ENCODE measurements at regions not wholly inside any gene's neighbourhood (a gene's known extent, or its start where the extent isn't known, plus 50 kb on each side); places are given as distances from the start of the nearest gene placed in this dataset.

DNA sequence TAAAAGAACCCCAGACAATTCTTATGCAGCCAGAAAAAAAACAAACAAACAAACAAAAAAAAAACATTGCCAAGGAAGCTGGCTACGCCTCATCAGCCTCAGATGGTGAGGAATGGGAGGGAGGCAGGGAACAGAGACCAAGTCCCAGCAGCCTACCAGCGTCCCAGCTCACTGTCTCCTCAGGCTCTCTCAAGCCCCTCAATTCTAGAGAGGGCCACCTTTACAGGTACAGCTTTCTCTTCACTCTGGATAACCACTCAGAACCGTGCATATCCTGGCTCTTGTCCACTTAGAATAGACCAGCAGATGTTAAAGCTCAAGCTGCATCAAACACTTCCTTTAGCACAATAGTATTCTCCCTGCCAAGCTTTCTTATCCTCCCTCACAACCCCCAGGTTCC, 263.1 kb upstream of the CHAC2 start:
- Histone ChIP-seq H3K4me1 (ENCODE audit: insufficient read depth) (peaks cover 14% of the 10 kb centered on the region; the same call in 1 of the 2 replicates), H3F3A (replicated peaks; ENCODE audit: low read depth) (no peaks in the 10 kb centered on the region), H3K27ac (ENCODE audit: low read depth) (no peak overlapping the region), H3K4me2 (peak overlapping the region; percentile 8; the same call in 1 of the 2 replicates), H3K9me2 (ENCODE audit: insufficient read depth) (no peaks in the 10 kb centered on the region), H3K79me2 (replicated peaks; ENCODE audit: insufficient read depth) (no peaks in the 10 kb centered on the region), H4K20me1 (replicated peaks; ENCODE audit: insufficient read depth) (no peaks in the 10 kb centered on the region), H3K27me3 (ENCODE audit: insufficient read depth) (no peaks in the 10 kb centered on the region), H3K36me3 (ENCODE audit: insufficient read depth) (no peaks in the 10 kb centered on the region), H2AFZ (no peak overlapping the region), H3K4me3 (no peak overlapping the region)
- TF ChIP-seq, protein P1, sequence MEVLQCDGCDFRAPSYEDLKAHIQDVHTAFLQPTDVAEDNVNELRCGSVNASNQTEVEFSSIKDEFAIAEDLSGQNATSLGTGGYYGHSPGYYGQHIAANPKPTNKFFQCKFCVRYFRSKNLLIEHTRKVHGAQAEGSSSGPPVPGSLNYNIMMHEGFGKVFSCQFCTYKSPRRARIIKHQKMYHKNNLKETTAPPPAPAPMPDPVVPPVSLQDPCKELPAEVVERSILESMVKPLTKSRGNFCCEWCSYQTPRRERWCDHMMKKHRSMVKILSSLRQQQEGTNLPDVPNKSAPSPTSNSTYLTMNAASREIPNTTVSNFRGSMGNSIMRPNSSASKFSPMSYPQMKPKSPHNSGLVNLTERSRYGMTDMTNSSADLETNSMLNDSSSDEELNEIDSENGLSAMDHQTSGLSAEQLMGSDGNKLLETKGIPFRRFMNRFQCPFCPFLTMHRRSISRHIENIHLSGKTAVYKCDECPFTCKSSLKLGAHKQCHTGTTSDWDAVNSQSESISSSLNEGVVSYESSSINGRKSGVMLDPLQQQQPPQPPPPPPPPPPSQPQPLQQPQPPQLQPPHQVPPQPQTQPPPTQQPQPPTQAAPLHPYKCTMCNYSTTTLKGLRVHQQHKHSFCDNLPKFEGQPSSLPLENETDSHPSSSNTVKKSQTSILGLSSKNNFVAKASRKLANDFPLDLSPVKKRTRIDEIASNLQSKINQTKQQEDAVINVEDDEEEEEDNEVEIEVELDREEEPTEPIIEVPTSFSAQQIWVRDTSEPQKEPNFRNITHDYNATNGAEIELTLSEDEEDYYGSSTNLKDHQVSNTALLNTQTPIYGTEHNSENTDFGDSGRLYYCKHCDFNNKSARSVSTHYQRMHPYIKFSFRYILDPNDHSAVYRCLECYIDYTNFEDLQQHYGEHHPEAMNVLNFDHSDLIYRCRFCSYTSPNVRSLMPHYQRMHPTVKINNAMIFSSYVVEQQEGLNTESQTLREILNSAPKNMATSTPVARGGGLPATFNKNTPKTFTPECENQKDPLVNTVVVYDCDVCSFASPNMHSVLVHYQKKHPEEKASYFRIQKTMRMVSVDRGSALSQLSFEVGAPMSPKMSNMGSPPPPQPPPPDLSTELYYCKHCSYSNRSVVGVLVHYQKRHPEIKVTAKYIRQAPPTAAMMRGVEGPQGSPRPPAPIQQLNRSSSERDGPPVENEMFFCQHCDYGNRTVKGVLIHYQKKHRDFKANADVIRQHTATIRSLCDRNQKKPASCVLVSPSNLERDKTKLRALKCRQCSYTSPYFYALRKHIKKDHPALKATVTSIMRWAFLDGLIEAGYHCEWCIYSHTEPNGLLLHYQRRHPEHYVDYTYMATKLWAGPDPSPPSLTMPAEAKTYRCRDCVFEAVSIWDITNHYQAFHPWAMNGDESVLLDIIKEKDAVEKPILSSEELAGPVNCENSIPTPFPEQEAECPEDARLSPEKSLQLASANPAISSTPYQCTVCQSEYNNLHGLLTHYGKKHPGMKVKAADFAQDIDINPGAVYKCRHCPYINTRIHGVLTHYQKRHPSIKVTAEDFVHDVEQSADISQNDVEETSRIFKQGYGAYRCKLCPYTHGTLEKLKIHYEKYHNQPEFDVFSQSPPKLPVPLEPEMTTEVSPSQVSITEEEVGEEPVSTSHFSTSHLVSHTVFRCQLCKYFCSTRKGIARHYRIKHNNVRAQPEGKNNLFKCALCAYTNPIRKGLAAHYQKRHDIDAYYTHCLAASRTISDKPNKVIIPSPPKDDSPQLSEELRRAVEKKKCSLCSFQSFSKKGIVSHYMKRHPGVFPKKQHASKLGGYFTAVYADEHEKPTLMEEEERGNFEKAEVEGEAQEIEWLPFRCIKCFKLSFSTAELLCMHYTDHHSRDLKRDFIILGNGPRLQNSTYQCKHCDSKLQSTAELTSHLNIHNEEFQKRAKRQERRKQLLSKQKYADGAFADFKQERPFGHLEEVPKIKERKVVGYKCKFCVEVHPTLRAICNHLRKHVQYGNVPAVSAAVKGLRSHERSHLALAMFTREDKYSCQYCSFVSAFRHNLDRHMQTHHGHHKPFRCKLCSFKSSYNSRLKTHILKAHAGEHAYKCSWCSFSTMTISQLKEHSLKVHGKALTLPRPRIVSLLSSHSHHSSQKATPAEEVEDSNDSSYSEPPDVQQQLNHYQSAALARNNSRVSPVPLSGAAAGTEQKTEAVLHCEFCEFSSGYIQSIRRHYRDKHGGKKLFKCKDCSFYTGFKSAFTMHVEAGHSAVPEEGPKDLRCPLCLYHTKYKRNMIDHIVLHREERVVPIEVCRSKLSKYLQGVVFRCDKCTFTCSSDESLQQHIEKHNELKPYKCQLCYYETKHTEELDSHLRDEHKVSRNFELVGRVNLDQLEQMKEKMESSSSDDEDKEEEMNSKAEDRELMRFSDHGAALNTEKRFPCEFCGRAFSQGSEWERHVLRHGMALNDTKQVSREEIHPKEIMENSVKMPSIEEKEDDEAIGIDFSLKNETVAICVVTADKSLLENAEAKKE (CRISPR knock-in tag; IDR thresholded peaks at IDR 0.05): no peak
- TF ChIP-seq, protein P2, sequence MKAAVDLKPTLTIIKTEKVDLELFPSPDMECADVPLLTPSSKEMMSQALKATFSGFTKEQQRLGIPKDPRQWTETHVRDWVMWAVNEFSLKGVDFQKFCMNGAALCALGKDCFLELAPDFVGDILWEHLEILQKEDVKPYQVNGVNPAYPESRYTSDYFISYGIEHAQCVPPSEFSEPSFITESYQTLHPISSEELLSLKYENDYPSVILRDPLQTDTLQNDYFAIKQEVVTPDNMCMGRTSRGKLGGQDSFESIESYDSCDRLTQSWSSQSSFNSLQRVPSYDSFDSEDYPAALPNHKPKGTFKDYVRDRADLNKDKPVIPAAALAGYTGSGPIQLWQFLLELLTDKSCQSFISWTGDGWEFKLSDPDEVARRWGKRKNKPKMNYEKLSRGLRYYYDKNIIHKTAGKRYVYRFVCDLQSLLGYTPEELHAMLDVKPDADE (IDR thresholded peaks at IDR 0.05): no peak
- TF ChIP-seq, protein P3, sequence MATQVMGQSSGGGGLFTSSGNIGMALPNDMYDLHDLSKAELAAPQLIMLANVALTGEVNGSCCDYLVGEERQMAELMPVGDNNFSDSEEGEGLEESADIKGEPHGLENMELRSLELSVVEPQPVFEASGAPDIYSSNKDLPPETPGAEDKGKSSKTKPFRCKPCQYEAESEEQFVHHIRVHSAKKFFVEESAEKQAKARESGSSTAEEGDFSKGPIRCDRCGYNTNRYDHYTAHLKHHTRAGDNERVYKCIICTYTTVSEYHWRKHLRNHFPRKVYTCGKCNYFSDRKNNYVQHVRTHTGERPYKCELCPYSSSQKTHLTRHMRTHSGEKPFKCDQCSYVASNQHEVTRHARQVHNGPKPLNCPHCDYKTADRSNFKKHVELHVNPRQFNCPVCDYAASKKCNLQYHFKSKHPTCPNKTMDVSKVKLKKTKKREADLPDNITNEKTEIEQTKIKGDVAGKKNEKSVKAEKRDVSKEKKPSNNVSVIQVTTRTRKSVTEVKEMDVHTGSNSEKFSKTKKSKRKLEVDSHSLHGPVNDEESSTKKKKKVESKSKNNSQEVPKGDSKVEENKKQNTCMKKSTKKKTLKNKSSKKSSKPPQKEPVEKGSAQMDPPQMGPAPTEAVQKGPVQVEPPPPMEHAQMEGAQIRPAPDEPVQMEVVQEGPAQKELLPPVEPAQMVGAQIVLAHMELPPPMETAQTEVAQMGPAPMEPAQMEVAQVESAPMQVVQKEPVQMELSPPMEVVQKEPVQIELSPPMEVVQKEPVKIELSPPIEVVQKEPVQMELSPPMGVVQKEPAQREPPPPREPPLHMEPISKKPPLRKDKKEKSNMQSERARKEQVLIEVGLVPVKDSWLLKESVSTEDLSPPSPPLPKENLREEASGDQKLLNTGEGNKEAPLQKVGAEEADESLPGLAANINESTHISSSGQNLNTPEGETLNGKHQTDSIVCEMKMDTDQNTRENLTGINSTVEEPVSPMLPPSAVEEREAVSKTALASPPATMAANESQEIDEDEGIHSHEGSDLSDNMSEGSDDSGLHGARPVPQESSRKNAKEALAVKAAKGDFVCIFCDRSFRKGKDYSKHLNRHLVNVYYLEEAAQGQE (IDR thresholded peaks at IDR 0.05; ENCODE audit: unreplicated experiment): no peak
- TF ChIP-seq POLR2AphosphoS5 (IDR thresholded peaks at IDR 0.05; ENCODE audit: low read depth) (no peak), NANOG (IDR thresholded peaks at IDR 0.05; ENCODE audit: borderline replicate concordance) (no peak), CREB1 (CRISPR knock-in tag; IDR thresholded peaks at IDR 0.05; ENCODE audit: low read depth) (no peak), STAT1 (IDR thresholded peaks at IDR 0.05; ENCODE audit: unreplicated experiment) (no peak)
- DNase-seq (ENCODE audit: low spot score) (no peak), ATAC-seq (no peak; the same call in 1 of the 3 replicates)
- peaks cover 24% of the 10 kb centered on the region for H3K4me1 Mint-ChIP-seq
- H3K27me3 Mint-ChIP-seq (ENCODE audit: insufficient read depth, low read depth, poor library complexity): peaks cover 3% of the 10 kb centered on the region
- peaks cover 6% of the 10 kb centered on the region; the same call in 2 of the 3 replicates for H3K9me3 Mint-ChIP-seq
- H3K27ac Mint-ChIP-seq: peak overlapping the region; percentile 33; the same call in 1 of the 2 replicates
- peaks cover 4% of the 10 kb centered on the region; the same call in 2 of the 3 replicates for H3K36me3 Mint-ChIP-seq (ENCODE audit: low read depth)
- no peak overlapping the region for H3K4me3 Mint-ChIP-seq

Data from GM23338 (cell line).